GM12891 (cell line): ENCODE measurements at regions not wholly inside any gene's neighbourhood (a gene's known extent, or its start where the extent isn't known, plus 50 kb on each side); places are given as distances from the start of the nearest gene placed in this dataset.

Experiments used
- DNase-seq: peaks from one replicate; pipeline ENCODE4 v3.0.0; 2011; ENCODE audit warnings: low spot score; ENCODE audit not compliant: insufficient read length
- FAIRE-seq: peaks from 2 replicates; lab custom pipeline; 2011; peaks lifted over from hg19 to GRCh38; lab: Jason Lieb, UNC
- PAX5 ChIP-seq: IDR thresholded peaks from 2 replicates; pipeline ENCODE4 v1.6.1; 2011; ENCODE audit warnings: low read length, moderate library complexity, mild to moderate bottlenecking; ENCODE audit not compliant: insufficient read depth, severe bottlenecking
- POLR2A ChIP-seq: IDR thresholded peaks from 2 replicates; pipeline ENCODE4 v1.6.1; 2011; ENCODE audit warnings: low read depth, low read length, control low read depth
- POLR2AphosphoS5 ChIP-seq: IDR thresholded peaks from 2 replicates; pipeline ENCODE4 v1.6.1; 2011; ENCODE audit warnings: low read depth, low read length, control low read depth
- POU2F2 ChIP-seq: IDR thresholded peaks from 2 replicates; pipeline ENCODE4 v1.6.1; 2011; ENCODE audit warnings: low read depth, mild to moderate bottlenecking, control low read depth, low read length, moderate library complexity
- SPI1 ChIP-seq: IDR thresholded peaks from 2 replicates; pipeline ENCODE4 v1.6.1; 2011; ENCODE audit warnings: low read depth, low read length, control low read depth
- TAF1 ChIP-seq: IDR thresholded peaks from 2 replicates; pipeline ENCODE4 v1.6.1; 2011; ENCODE audit warnings: low read depth, low read length, control low read depth

GRCh38 chr2:147792966-147793617 is 51.7 kb upstream of the ACVR2A start:
- DNase-seq (no peak), FAIRE-seq (no peak)
- TF ChIP-seq TAF1, result no peak

DNA sequence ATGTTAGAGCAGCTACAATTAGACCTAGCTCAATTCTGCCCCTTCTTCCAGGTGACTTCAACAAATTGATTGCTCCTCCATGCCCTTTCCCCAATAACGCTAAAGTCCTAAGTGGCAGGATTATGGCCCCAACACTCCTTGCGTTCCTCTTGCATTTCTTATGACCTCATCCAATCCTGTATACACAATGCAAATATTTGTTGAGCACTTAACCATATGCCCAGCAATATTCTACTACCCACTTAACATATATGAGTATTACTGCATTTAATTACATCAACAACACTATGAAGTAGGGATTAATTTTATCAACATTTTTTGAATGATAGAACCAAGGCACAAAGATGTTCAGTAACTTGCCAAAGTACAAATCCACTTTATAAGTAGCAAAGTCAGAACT is 54.2 kb upstream of the ACVR2A start:
- TF ChIP-seq PAX5 (no peak), TAF1 (no peak), POLR2A (no peak), POLR2AphosphoS5 (no peak), POU2F2 (no peak), SPI1 (no peak)
- no peak for FAIRE-seq
- no peak for DNase-seq

DNA sequence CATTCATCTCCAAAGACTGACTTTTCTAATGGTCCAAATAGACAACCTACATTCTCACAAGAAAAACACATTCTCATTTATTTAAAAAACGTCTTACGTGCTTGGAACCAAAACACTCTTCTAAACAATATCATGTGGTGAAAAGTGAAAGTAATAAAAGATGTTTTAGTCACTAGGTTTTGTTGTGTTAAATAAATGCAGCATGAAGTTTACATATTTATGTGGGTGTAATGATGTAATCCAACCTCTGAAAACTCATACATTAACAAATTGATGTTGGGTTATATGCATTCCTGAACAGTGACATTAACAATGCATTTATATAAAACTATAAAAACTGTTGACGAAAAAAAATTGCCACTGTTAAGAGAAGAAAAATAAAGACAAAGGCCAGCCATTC is 55.1 kb upstream of the ACVR2A start:
- DNase-seq (no peak), FAIRE-seq (peak; percentile 20)
- no peak for TF ChIP-seq SPI1
- TF ChIP-seq POLR2A, result no peak
- no peak for TF ChIP-seq POU2F2
- TF ChIP-seq TAF1, result no peak
- TF ChIP-seq POLR2AphosphoS5, result no peak
- TF ChIP-seq PAX5, result no peak

- DNase-seq (no peak), FAIRE-seq (no peak)
- TF ChIP-seq PAX5 (no peak), TAF1 (no peak), SPI1 (no peak), POLR2AphosphoS5 (no peak), POU2F2 (no peak), POLR2A (no peak)
Measured at GRCh38 chr2:147789287-147789686, 55.5 kb upstream of the ACVR2A start.

DNA sequence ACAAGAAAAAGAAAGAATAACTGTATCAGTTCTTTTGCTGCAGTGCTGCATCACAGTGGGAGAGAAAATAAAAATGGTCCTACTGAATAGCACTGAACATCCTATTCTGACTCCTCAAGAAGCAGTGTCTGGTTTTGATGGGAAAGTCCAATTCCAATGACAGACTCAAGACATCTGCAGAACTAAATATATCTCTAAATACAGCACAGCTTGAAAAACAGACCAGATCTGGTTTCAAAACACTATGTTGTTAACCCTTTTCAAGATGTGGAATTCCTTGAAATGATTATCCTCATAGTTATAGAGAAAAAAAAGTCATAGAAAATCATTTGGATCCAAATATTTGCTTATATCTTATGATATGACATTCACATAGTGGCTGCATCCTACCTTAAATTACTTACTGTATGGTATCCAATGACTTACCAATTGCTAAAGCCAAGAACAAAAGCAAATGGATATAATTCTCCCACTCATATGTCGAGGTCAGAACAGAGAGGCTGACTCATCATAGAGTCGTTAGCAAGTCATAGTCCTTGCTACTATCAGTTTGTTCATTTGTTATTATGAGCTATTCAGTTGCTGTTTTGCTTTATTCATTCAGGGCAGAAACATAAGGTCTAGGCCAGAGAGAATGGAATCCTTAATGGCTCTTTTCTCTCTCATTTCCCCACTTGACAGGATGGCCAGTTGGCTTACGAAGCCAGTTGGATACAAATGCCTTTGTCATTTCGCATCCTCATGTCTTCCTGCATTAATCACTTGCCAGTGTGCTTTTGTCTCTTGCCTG is 62.5 kb upstream of the ACVR2A start:
- no peak for FAIRE-seq
- TF ChIP-seq POLR2AphosphoS5 (no peak), POU2F2 (no peak), POLR2A (no peak)
- no peak for DNase-seq

GRCh38 chr2:147779440-147779839 is 65.4 kb upstream of the ACVR2A start:
- FAIRE-seq, result no peak

DNA sequence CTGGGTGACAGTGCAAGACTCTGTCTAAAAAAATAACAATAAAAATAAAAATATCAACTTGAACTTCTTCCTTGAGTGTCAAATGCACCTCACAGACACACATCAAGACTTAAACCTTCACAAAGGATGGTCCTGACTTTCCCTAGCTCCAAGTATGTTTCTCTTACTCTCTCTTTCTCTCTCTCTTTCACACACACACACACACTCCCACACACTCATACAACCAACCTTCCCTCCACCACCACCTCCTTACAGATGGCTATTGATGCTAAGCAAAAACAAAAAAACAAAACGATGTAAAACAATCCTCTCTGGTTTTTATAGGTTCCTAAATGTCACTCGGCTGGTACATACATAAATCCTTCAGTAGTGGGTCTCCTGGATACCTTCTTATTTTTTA is 67.4 kb upstream of the ACVR2A start:
- no peak for DNase-seq
- no peak for FAIRE-seq
- no peak for TF ChIP-seq POLR2A
- no peak for TF ChIP-seq POLR2AphosphoS5
- no peak for TF ChIP-seq TAF1
- no peak for TF ChIP-seq SPI1
- no peak for TF ChIP-seq POU2F2
- no peak for TF ChIP-seq PAX5

More at GRCh38 chr2:147779440-147779839, 65.4 kb upstream of the ACVR2A start:
- TF ChIP-seq PAX5, result no peak
- TF ChIP-seq SPI1, result no peak
- TF ChIP-seq POU2F2, result no peak
- TF ChIP-seq TAF1, result no peak
- no peak for TF ChIP-seq POLR2AphosphoS5
- TF ChIP-seq POLR2A, result no peak
- no peak for DNase-seq

- FAIRE-seq (no peak), DNase-seq (no peak)
- TF ChIP-seq POU2F2 (no peak), POLR2A (no peak), POLR2AphosphoS5 (no peak), SPI1 (no peak), PAX5 (no peak)
Measured at GRCh38 chr2:147774805-147775204, 70.0 kb upstream of the ACVR2A start.

DNA sequence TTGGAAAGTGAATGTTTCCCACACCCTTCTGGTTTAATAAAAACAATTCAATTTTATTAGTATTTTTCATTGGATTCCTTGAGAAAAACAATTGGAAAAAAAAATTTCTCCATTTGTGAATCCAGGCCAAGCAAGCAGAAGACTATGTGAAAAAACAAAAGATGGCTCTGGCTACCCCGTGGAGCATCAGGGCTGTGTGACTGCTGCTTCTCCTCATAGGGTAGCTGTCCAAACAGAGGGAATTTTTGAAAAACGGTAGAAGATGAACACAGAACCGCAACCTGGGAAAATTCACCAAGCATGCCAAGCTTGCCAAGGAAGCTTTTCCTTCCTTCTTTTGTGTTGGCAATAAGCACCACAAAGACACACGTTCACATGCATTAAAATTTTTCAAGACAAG is 71.3 kb upstream of the ACVR2A start:
- TF ChIP-seq SPI1, result no peak
- TF ChIP-seq POLR2AphosphoS5, result no peak
- TF ChIP-seq PAX5, result no peak
- FAIRE-seq, result no peak
- no peak for DNase-seq

DNA sequence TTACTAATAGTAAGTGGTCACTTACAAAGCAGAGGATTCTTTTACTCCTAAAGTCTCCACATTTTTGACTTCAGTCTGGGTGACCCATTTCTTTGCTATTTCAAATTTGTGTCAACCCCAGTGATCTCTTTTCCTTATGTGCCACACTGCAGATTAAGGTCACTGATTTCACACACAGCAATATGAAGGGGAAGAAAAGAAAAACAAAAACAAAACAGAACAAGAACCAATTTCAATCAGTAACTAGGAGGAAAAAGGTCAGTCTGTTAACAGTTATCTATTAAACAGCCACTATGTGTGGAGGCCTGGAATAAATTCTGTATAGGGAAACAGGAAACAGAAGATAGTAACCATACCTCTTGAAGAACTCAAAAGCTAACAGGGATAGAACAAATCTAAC is 72.0 kb upstream of the ACVR2A start:
- FAIRE-seq, result no peak
- no peak for DNase-seq
- TF ChIP-seq POU2F2 (no peak), SPI1 (no peak), POLR2A (no peak), TAF1 (no peak), PAX5 (no peak), POLR2AphosphoS5 (no peak)
